ENCODE measurements at regions not wholly inside any gene's neighbourhood (a gene's known extent, or its start where the extent isn't known, plus 50 kb on each side); places are given as distances from the start of the nearest gene placed in this dataset.
A peak's percentile ranks its signal among the peaks of the same experiment; 100 is the strongest.

DNA sequence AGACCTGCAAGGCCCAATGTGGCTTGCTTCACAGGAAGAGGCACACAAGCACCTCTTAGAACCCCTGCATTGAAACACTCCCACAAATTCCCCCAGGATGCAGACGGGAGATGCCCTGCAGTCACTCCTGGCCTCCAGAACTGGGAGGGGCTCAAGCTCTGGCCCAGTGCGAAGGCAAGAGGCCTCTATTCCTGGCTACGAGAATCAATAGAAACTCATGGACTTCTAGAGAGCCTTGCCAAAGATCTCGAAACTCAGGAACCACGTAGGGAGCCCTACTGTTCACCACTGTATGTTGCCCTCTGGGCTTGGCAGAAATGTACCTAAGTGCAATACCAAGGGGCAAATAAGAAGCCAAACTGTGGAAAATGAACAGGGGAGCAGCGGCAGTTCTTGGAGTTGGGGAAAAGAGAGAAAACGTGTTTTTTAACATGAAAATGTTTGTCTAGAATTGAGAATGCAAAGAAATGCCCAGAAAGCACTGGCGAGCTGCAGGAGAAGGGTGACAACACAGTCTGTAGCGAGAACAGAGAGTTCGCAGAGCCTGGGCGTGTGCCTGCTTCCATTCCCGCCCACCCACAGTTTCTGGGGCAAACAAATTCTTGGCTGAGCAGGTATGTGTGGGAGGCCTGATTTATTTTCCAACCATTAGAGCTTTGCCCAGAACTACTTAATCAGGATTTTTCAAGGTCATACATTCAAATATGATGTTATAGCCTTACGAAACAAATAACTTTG is 260.5 kb upstream of the KLF14 start:
- intact Hi-C loops (cut with DNase I), result no loop called here
- DNase-seq, result peak; percentile 65
- peak; percentile 79 for ATAC-seq (ENCODE audit: poor library complexity)

DNA sequence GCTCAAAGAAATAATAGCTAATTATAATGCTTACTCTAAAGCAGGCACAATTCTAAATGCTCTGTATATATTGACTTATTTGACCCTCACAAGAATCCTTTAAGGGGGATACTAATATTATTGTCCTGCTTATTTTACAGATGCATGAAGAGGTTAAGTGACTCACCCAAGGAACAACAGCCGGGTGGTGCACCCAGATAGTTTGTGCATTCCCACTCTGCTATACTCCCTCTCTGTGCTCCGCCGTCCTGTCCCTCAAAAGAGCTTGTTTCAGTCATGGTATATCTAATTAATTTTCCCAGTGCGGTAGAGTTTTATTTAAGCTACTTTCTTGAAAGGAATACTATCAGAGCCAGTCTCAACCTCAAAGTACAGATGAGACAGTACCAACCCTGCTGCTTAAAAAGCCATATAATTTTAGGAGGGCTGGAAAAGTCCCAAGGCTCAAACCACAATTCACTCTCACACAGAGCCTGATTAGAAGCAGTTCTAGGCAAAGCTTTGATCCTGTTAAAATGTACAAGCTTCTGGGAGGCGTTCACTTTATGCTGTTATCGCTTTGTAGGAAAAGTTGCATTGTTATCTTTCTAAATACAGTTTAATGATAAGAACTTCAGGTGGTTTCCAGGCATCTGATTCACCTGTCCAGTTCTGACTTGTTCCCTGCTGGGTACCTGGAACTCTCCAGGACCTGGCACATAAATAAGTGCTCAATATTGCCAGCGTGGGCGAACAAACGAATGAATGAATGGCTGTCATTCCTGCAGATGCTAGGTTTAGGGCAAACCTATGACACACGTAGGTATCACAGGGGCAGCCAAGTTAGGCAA is 261.5 kb upstream of the KLF14 start:
- intact Hi-C loops (cut with DNase I), result no loop called here
- DNase-seq (no peak), ATAC-seq (ENCODE audit: poor library complexity) (no peak)

DNA sequence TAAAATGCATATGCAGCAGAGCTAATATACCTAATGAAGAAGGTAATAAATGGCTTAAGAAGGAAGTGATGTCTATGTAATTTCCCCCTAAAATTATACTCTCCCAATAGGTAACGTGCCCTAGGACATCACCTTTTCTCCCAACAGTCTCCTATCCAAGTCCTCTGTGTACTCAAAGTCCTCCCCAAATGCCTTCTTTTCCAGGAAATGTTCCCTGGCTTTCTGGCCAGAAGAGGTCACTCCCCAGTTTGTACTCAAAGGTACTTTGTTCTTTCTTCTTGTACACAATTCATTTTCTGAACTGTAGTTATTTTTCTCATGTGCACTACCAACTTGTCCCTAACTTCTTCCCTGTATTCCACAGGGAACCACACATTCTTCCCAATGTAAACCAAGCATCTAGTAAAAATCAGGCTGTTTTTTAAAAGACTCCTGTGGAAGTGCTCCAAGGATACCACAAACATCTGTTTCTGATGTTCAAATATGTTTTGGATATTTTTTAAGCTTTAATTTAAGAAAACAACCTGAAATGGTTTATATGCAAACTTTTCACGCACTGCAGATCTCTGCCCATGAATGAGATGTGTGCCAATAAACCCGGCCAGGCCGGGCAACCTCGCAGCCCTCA is 262.3 kb upstream of the KLF14 start:
- DNase-seq (no peak), ATAC-seq (ENCODE audit: poor library complexity) (peak; percentile 4)
- intact Hi-C loops (cut with DNase I), result no loop called here

DNA sequence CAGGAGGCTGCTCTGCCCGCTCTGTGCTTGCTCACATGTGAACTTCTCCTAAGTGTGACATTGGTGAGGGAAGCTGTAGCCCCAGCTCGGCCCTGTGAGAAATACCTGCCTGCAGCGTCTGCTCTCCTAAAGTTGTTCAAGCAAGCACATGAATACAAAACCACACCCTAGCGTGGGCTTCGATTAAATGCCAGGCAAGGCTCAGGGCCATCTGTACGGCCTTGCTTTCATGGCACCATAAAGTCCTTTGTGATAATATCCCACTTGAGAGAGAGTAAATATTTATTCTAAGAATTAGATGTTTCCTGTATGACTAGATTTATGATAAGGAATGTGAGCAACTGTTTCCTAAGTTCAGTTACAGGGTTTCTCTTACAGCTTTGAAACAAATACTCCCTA is 262.8 kb upstream of the KLF14 start:
- intact Hi-C loops (cut with DNase I), result no loop called here
- peak; percentile 45 for ATAC-seq (ENCODE audit: poor library complexity)

DNA sequence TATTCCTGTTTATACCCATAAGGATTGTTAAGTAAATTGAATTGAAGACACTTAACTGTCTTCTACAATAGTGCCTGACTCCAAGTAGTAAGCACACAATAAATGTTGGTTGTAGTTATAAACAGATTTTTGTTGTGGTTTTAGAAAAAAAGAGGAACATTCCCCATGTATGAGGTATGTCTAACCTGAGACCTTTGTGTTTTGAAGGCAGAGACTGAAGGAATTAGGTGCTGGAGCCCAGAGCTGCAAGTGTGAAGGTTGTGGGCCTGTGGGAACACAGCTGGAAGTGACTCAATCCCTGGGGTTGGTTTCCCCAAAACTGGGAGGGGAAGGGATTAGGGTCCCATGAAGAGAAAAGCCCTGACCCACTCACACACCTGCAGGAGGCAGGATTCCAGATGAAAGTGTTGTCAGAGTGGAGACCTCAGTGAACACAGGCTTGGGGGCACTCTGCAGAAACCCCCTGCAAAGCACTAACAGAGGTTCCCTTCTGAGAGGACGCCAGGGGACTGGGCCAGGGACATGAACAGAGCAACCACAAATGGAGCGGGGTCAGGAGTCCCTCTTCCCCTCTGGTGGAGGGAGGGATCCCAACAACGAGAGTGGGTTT is 265.1 kb upstream of the KLF14 start:
- intact Hi-C loops (cut with DNase I), result no loop called here
- no peak for ATAC-seq (ENCODE audit: poor library complexity)
- DNase-seq, result no peak

More for the DNA sequence above, 262.8 kb upstream of the KLF14 start:
- DNase-seq, result no peak

DNA sequence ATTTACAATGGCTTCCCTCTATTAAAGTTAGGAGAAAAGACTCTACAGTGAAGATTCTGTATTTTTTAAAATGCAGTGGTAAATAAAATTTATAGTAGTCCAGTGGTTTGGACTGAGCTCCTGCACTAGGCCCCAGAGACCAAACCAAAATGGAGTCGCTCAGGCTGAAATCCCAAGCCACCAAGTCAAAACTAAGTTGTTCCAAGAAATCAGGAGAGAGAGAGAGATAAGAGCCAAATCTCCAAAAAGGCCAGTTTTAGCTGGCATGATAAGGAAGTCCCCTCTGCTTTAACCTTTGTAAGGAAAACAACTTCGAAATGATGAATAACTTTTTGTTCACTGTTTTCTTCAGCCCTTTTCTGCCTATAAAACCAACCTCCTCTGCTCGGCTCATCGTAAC is 265.9 kb upstream of the KLF14 start:
- no peak for ATAC-seq (ENCODE audit: poor library complexity)
- DNase-seq, result no peak
- intact Hi-C loops (cut with DNase I), result no loop called here

DNA sequence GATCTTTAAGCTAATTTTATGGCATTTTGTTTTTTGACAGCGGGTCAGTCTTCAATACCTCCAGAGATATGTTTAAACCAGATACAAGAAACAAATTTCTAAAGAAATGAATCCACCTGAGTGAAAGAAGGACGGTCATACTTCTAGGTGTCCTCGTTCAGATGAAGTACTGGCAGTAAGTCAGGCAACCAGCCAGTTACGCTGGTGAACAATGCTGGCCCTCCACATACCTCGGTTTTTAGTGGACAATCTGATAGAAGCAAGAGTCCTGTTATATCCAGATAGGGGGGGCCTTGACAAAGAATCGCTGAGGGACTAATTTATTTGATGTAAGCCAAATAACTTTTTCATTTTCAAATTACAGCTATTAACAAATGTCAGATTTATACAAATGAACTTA is 266.4 kb upstream of the KLF14 start:
- no peak for ATAC-seq (ENCODE audit: poor library complexity)
- intact Hi-C loops (cut with DNase I), result no loop called here
- no peak for DNase-seq

DNA sequence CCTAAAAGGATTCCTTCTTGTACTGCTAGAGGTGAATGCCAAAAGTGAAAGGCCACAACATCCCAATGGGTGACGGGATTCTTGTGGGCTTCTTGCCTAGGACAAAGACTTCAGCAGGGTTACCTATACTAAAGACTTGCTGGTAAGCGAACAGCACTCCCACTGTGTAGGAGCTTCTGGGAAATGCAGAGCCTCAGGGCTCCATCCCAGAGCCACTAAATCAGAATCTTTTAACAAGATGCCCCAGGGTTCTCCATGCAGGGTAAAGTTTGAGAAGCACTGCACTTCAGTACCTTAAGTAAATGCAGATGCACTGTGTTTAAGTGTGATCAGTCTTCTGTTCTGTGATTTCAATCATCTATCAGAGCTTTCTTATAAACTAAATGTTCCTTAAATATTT is 266.9 kb upstream of the KLF14 start:
- DNase-seq, result no peak
- intact Hi-C loops (cut with DNase I), result no loop called here
- ATAC-seq (ENCODE audit: poor library complexity), result no peak

DNA sequence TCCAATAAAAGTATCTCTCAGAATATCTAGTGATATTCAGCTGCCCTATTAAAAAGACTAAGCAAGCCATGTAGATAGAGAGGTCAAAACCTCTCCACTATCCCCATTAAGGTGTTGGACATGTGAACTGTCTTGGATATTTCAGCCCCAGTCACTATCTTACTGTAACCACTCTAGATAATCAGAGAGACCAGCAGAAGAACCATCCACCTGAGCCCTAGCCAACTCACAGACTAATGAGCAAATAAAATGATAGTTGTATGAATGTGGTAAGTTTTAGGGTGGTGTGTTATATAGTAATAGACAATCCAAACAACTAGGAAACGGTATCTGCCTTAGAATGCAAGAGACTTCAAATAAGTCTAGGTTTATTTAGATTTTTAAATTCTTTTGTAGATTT is 268.6 kb upstream of the KLF14 start:
- ATAC-seq (ENCODE audit: poor library complexity), result no peak
- intact Hi-C loops (cut with DNase I), result no loop called here

DNA sequence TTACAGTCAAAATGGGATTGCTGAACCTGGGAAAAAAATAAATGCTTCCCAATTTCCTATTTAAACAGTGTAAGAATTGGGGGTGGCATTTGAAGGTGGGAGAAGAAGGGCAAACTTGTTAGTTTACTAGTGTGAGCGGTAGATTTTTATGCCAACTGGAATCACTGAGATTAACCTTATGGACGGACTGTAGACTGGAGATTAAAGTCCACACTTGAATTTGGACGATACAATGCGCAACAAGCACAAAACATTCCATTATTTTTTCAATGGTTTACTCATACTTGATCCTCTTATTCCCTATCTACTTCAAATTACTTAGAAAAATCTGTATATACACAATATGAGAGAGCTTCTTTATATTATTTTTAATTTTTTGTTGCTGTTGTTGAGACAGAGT is 269.6 kb upstream of the KLF14 start:
- DNase-seq (no peak), ATAC-seq (ENCODE audit: poor library complexity) (no peak)
- intact Hi-C loops (cut with DNase I), result no loop called here

More for the DNA sequence above, 268.6 kb upstream of the KLF14 start:
- no peak for DNase-seq

DNA sequence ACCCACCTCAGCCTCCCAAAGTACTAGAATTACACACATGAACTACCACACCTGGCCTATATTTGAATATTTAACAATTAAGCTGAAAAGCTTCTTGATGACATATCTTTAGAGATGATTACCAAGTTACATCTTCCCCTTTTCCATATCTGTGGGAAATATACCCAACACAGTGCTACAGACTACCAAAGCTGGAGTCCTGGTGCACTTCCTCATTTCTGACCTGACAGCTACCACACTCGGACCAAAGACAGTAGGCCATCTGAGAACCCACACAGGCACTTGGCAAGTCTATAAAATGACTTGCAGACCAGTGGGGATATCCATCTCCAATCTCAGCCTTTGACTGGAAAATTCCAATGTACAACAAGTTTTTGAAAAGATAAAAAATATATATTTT is 270.4 kb upstream of the KLF14 start:
- DNase-seq (no peak), ATAC-seq (ENCODE audit: poor library complexity) (no peak)
- intact Hi-C loops (cut with DNase I), result no loop called here

DNA sequence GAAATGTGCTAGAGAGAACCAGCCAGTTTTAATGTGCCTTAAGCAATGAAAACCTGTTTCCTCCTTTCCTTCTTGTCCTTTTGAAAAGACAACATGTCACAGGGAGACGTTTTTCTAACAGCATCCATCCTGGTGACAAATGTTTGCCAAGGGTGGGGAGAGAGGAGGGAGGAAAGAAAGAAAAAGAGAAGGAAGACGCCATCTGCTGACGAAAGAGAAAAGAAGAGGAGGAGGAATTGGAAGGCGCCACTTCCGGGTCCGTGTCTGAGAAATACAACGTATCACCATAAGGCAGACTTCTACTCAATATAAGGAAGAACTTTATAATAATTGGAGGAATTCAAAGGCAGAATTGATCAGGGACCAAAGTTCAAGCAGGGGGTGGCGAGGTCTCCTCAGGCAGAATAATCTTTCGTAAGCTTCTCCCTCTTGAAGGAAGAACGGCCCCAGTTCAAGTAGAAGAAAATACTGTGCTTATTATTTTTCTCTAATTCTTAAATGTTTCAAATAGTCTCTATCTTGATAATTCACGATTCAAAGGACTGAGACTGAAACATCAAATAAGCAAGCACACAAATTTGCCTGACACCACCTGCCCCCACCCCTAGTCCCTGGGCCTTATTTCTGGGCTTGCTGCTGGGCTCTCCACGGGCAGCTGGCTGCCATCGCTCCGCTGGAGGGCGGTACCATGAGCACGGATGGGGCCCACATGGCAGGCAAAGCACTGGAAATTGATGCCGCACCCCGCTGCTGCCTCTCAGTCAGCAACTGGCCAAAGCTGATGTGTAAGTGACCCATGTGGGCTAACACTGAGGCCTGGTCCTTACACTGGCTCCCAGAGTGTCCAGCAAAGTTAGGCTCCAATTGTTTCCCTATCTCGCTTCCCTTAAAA is 273.7 kb upstream of the KLF14 start:
- DNase-seq (peak; percentile 73), ATAC-seq (ENCODE audit: poor library complexity) (peak; percentile 65)
- intact Hi-C loops (cut with DNase I), result no loop called here

DNA sequence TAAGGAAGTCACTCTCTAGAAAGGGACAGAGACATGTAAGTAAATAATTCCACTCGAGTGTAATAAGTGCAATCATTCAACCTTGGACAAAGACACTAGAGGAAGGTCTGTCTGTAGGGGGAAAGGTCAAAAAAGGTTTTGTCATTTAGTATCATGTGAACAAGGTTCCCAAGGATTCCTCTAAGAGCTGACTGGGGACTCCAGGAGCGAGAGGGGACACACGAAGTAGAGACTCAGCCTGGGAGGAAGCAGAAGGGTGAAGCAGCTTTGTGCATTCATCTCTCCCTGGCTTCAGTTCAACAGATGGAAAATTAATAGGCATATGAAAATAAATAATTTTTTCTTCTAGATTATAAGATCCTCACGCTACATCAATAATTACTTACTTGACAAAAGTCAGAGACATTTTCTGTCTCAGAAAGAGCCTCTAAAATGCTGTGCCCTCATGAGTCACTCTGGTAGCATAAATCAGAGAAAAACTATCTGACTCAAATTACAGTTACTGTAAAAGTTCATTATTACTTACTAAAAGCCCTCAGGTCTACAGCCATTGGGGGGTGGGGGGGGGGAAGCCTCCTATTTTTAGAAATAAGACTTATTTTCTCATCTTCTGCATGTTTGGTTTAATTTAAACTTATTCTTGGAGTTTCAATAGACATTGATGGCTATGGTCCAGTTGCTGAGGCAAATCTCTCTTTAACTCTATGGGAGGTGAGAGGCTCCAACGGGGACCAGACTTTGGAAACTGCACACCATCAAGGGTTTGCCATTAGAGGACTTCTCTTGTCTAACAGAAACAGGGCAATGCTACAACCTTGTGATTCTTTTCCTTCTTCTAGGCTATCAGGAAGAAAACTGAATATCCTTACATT is 275.1 kb upstream of the KLF14 start:
- intact Hi-C loops (cut with DNase I), result no loop called here
- DNase-seq, result no peak
- no peak for ATAC-seq (ENCODE audit: poor library complexity)

DNA sequence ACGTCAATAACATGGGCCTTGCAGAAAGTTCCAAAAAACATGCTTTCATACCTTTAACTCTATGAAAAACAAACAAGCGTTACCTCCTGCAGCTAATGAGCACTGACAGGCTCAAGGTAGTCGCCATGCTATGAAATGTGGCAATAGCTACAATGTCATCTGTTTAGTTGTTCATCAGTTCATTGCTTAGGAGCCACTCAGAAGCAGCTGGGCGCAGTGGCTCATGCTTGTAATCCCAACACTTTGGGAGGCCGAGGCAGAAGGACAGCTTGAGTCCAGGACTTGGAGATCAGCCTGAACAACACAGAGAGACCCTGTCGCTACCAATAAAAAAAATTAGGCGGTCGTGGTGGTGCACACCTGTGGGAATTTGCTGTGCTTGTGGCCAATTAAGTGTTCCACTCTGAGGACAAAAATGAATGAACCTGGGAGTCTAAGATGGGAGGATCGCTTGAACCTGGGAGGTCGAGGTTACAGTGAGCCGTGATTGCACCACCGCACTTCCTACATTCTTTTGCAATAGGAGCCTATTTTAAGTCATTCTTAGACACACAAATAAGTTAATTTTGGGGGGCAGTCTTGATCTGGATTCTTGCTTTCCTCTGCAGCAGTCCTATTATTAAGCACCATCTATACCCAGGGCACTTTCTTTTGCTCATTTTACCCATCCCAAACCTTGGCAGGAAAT is 276.2 kb upstream of the KLF14 start:
- no peak for ATAC-seq (ENCODE audit: poor library complexity)
- intact Hi-C loops (cut with DNase I), result no loop called here
- DNase-seq, result no peak

DNA sequence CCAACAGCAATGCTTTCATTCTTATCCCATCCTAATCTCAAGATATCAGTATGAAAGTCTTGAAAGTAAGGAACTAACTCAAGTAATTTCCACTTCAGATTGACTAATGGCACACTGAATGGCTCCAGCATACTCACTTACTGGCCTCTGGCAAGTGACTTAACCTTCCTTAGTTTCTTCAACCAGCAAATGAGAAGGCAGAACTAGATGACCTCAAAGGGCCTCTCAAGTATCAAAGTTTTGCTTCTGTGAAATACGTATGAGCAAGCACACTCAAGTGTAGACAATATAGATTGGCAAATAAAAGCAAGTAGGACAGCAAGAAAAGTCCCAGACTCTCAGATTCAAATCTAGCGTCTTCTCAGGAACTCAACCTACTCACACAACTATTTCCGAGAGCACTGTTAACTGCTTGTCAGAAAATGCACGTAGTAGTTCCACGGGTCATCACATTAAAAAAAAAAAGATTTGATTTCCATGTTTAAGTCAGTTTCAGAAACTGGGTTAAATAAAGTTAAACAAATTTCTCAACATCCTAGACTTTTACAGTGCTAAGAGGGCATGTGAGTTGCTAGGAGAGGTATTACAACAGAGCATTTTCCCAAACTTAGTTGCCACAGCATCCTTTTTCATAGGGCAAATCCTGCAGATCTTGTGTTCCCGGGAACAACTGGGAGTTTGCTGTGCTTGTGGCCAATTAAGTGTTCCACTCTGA is 276.9 kb upstream of the KLF14 start:
- DNase-seq (no peak), ATAC-seq (ENCODE audit: poor library complexity) (peak; percentile 10)
- intact Hi-C loops (cut with DNase I), result no loop called here

DNA sequence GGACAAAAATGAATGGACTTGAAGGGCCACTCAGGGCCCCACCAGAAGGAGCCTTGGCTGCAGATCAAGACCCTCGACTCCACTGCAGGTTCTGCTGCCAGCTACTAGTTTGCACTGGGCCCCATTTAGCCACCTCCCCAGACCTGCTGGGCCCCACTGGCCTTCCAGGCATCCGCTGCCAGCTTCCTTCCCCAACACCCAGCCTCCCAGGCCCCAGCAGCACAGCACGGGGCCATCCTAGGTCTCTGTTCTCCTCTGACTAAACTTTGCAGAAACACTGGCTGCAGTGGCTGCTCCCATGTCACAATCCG is 277.4 kb upstream of the KLF14 start:
- intact Hi-C loops (cut with DNase I), result no loop called here
- DNase-seq, result peak; percentile 66

DNA sequence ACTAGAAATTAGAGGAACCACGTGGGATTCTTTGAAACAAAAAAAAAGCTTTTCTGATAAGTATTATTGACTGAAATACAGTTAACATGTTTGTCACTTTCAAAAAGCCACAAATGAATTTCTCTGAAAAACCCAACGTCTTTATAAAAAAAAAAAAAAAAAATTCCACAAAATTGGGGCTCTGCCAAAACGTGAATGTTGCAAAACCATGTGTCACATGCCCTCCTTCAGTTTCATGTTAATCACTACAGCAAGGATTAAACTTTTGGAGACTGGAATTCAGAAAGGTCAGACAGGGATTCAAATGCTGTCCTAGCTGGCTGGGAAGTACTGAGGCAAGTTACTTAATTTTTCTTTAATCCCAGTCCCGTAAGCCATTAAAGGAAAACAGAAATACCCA is 278.0 kb upstream of the KLF14 start:
- ATAC-seq (ENCODE audit: poor library complexity) (peak; percentile 68), DNase-seq (no peak)
- intact Hi-C loops (cut with DNase I), result no loop called here

More for the DNA sequence above, 277.4 kb upstream of the KLF14 start:
- ATAC-seq (ENCODE audit: poor library complexity), result peak; percentile 42
